Thoracic aorta (tissue), 2 donors: ENCODE measurements at regions not wholly inside any gene's neighbourhood (a gene's known extent, or its start where the extent isn't known, plus 50 kb on each side); places are given as distances from the start of the nearest gene placed in this dataset.

Experiments used
- ATAC-seq: fragments of 150-250 bp; one replicate; pipeline ENCODE4 v1.8.0; 2017; ENCODE audit warnings: low read depth; ENCODE audit not compliant: insufficient number of reproducible peaks, low FRiP score
- DNase-seq: peaks from one replicate; pipeline ENCODE4 v3.0.0-alpha.2; 2020; ENCODE audit warnings: low spot score
- H3K27ac ChIP-seq, 2 donors: fragments of 200-600 bp; sonication (generic); 1 replicate in 1 of 2; 2 replicates in 1 of 2; pipeline ENCODE4 v1.5.1; 2016; ENCODE audit warnings: mild to moderate bottlenecking in 2 of 2, moderate library complexity in 2 of 2
- H3K27me3 ChIP-seq: fragments of 200-600 bp; sonication (generic); replicated peaks from 2 replicates; pipeline ENCODE4 v1.6.0; 2016; ENCODE audit warnings: mild to moderate bottlenecking; ENCODE audit not compliant: insufficient read depth
- H3K36me3 ChIP-seq: fragments of 200-600 bp; sonication (generic); one replicate; pipeline ENCODE4 v1.5.1; 2016
- H3K4me1 ChIP-seq, 2 donors: fragments of 200-600 bp; sonication (generic); 1 replicate in 1 of 2; 2 replicates in 1 of 2; pipeline versions ENCODE4 v1.5.1 to v1.6.0; 2016; ENCODE audit warnings: low read depth in 2 of 2, mild to moderate bottlenecking in 1 of 2; ENCODE audit not compliant: control insufficient read depth in 1 of 2
- H3K4me3 ChIP-seq: fragments of 200-600 bp; sonication (generic); 2 replicates; pipeline ENCODE4 v1.5.1; 2016; ENCODE audit warnings: mild to moderate bottlenecking
- H3K9me3 ChIP-seq: fragments of 200-600 bp; sonication (generic); 2 replicates; pipeline ENCODE4 v1.5.1; 2016
- TF ChIP-seq, protein P1 (sequence below): fragments of 200-600 bp; sonication (generic); IDR thresholded peaks from one replicate; pipeline ENCODE4 v1.5.1; 2019; ENCODE audit warnings: antibody characterized with exemption

DNA sequence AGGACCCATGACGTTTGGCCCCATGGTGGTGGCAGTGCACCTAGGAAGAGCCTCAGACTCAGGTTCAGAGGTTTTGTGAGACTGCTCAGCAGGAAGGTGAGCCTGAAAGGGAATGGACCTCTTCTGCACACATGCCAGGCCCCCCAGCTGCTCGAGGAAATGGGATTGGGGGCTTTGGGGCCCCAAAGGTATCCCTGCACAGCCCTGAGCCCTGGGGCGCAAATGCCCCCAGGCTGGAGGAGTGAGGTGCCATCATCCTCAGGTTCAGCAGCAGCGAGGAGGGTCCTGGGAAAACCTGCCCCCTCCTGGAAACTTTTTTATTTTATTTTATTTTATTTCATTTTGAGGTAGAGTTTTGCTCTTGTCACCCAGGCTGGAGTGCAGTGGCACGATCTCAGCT is 171.8 kb upstream of the MVB12B start:
- Histone ChIP-seq H3K27me3 (no peaks in the 10 kb centered on the region), H3K4me3 (no peak overlapping the region), H3K9me3 (no peaks in the 10 kb centered on the region), H3K27ac (no peak overlapping the region), H3K36me3 (no peaks in the 10 kb centered on the region), H3K4me1 (no peaks in the 10 kb centered on the region)
- TF ChIP-seq, protein P1, sequence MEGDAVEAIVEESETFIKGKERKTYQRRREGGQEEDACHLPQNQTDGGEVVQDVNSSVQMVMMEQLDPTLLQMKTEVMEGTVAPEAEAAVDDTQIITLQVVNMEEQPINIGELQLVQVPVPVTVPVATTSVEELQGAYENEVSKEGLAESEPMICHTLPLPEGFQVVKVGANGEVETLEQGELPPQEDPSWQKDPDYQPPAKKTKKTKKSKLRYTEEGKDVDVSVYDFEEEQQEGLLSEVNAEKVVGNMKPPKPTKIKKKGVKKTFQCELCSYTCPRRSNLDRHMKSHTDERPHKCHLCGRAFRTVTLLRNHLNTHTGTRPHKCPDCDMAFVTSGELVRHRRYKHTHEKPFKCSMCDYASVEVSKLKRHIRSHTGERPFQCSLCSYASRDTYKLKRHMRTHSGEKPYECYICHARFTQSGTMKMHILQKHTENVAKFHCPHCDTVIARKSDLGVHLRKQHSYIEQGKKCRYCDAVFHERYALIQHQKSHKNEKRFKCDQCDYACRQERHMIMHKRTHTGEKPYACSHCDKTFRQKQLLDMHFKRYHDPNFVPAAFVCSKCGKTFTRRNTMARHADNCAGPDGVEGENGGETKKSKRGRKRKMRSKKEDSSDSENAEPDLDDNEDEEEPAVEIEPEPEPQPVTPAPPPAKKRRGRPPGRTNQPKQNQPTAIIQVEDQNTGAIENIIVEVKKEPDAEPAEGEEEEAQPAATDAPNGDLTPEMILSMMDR, result no peak
- DNase-seq, result no peak
- ATAC-seq, result no peak

DNA sequence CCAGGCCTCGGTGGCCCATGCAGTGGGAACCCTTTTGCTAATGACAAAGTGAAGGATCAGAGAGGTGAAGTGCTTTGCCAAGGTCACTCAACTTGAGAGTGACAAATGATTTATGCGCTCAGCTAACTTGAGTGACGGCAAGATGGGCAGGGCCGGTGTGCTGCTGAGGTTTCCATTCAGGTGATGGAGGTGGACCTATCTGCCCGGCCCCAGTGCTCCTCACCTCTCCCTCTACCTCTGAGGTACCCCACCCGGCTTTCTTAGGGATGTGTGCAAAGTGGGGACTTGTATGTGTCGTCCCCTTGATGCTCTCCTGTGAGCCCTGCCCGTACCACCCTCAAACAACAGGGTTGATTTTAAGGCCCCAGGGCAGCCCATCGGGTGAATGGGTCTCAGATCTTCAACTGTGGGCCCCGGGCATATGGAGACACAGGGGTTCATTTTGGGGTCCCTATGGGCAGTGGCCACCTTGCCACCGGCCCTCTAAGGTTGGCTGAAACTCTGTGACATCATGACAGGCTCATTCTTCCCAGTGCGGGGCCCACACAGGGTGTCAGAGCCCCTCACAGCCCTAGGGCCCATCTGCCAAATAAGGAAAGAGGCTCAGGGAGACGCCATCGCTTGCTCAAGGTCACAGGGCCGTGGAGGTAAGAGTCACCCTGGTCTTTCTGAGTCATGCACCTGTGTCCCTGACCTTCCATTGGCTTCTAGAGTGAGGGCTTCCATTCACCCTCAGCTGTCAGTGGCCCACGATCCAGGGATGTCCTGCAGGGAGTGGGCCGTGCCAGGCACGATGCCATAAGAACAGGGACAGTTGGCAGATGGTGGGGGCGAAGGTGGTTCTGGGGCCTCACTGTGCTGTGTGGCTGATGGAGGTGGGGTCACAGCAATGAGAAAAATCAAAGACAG is 170.6 kb upstream of the MVB12B start:
- ATAC-seq (no peak), DNase-seq (no peak)
- H3K27ac ChIP-seq, result no peak overlapping the region
- H3K4me1 ChIP-seq, result no peaks in the 10 kb centered on the region
- H3K9me3 ChIP-seq, result no peaks in the 10 kb centered on the region
- H3K27me3 ChIP-seq, result no peaks in the 10 kb centered on the region
- H3K4me3 ChIP-seq, result no peak overlapping the region
- no peaks in the 10 kb centered on the region for H3K36me3 ChIP-seq
- TF ChIP-seq, protein P1, result no peak

DNA sequence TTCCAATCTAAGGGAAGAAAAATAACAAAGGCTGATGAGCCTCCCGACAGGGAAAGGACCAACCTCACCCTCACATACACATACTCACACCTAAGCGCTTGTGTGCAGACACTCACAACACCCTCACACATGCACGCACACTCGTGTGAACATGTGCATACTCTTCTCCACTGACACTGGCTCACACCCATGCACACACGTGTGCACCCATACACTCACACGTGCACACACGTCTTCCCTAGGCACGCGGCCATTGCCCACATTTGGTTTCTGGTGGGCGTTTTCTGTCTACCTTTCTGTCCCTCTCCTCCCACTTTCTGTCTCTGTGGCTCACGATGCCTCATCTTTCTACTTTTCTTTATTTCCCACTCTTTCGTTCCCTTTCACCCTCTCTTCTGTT is 169.7 kb upstream of the MVB12B start:
- ATAC-seq, result no peak
- H3K36me3 ChIP-seq, result no peaks in the 10 kb centered on the region
- no peak for DNase-seq
- no peaks in the 10 kb centered on the region for H3K9me3 ChIP-seq
- TF ChIP-seq, protein P1, result no peak
- no peak overlapping the region for H3K4me3 ChIP-seq
- H3K4me1 ChIP-seq, result no peaks in the 10 kb centered on the region
- no peaks in the 10 kb centered on the region for H3K27me3 ChIP-seq
- H3K27ac ChIP-seq, result no peak overlapping the region

DNA sequence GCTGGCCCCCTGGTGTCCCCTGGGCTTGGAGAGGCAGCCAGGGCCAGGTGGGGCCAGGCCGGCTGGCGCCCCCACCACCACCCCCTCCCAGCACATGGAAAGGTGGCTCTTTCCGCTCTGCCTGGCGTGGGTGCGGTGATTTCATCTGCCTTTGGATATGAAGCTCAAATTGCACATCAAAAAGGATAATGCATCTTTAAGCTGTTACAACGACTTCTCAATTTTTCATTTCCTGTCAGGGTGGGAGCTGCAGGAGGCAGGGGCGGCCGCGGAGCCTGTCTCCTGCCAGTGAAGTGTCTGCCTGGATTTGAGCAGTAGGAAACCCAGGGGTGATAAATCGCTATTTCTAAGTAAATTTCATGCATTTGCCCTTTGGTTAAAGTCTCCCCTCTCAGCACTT is 169.2 kb upstream of the MVB12B start:
- TF ChIP-seq, protein P1, result no peak
- Histone ChIP-seq H3K27ac (no peak overlapping the region), H3K4me1 (no peaks in the 10 kb centered on the region), H3K27me3 (no peaks in the 10 kb centered on the region), H3K4me3 (no peak overlapping the region), H3K36me3 (no peaks in the 10 kb centered on the region), H3K9me3 (no peaks in the 10 kb centered on the region)
- DNase-seq, result no peak
- ATAC-seq, result no peak

DNA sequence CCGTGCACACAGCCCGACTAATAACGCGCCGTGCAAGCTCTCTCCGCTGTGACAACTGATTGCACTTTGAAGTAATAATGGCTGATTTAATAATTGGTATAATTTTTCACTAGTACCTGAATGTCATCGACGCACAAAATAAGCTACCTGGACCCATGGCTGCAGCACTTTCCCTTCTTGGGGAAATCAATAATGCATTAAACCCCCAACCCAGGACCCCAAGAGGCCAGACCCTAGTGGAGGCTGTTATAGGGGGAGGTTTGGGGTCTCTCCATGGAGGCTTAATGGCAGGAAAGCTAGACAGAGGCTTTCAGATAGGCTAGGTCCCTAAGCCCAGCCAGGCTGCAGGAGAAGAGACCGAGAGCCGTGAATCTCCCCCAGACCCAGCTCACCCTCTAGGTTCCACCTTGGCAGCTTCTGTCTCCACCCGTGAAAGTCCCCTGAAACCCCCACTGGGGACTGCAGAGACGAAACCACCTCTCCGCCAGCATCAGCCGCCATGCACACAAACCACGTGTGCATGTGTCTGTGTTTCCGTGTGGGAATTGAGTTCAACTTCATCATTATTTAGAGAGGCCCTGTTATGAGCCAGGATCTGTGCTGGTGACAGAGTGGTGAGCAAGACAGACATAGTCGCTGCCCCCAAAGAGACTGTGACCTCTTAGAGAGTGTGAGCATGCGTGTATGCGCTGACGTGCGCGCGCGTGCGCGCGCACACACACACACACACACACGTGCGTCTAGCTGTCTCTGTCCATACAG is 168.6 kb upstream of the MVB12B start:
- H3K4me1 ChIP-seq, result no peaks in the 10 kb centered on the region
- DNase-seq, result no peak
- no peak overlapping the region for H3K27ac ChIP-seq
- H3K36me3 ChIP-seq, result no peaks in the 10 kb centered on the region
- TF ChIP-seq, protein P1, result no peak
- ATAC-seq, result no peak
- H3K4me3 ChIP-seq, result no peak overlapping the region
- H3K27me3 ChIP-seq, result no peaks in the 10 kb centered on the region
- H3K9me3 ChIP-seq, result no peaks in the 10 kb centered on the region
